22Rv1 (cell line): ENCODE measurements at regions not wholly inside any gene's neighbourhood (a gene's known extent, or its start where the extent isn't known, plus 50 kb on each side); places are given as distances from the start of the nearest gene placed in this dataset.

Experiments used
- ZFX ChIP-seq: fragments of 450-650 bp; IDR thresholded peaks from 2 replicates; pipeline ENCODE4 v1.6.1; 2017; ENCODE audit warnings: antibody characterized with exemption, borderline replicate concordance
- TF ChIP-seq, protein P1 (sequence below): fragments of 450-650 bp; IDR thresholded peaks from 2 replicates; pipeline ENCODE4 v1.5.1; 2017; ENCODE audit warnings: mild to moderate bottlenecking

DNA sequence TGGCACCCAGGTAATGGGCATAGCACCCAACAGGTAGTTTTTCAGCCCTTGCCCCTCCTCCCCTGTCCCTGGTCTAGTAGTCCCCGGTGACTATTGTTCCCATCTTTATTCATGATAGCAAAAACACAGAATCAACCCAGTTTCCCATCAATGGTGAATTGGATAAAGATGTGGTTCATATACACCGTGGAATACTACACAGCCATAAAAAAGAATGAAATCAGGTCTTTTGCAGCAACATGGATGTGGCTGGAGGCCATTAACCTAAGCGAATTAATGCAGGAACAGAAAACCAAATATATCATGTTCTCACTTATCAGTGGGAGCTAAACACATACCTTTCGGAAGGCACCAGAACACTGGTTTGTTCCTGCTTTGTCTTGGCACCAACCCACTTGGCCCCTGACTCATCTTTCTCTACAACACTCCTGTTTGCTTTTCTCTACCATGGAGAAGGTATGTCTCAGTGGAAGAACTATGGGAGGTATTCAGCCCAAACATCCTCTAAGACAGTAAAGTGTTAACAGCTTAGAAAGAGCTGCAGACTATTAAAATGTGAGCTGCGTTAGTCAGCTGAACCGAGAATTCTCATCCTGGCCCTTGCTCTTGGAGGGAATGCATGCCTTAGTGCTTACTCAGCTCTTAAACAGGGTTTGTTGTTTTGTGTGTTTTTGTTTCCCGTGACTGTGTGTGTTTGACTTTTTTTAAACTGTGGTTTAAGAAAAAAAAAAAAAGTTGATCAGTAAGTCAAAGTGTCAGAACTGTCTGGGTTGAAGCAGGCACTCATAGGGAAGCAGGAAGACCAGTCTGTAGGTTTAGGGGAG is 203.0 kb downstream of the TOMM20 start:
- TF ChIP-seq, protein P1, sequence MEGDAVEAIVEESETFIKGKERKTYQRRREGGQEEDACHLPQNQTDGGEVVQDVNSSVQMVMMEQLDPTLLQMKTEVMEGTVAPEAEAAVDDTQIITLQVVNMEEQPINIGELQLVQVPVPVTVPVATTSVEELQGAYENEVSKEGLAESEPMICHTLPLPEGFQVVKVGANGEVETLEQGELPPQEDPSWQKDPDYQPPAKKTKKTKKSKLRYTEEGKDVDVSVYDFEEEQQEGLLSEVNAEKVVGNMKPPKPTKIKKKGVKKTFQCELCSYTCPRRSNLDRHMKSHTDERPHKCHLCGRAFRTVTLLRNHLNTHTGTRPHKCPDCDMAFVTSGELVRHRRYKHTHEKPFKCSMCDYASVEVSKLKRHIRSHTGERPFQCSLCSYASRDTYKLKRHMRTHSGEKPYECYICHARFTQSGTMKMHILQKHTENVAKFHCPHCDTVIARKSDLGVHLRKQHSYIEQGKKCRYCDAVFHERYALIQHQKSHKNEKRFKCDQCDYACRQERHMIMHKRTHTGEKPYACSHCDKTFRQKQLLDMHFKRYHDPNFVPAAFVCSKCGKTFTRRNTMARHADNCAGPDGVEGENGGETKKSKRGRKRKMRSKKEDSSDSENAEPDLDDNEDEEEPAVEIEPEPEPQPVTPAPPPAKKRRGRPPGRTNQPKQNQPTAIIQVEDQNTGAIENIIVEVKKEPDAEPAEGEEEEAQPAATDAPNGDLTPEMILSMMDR, result no peak
- no peak for TF ChIP-seq ZFX
